ENCODE measurements at regions not wholly inside any gene's neighbourhood (a gene's known extent, or its start where the extent isn't known, plus 50 kb on each side); places are given as distances from the start of the nearest gene placed in this dataset.

GRCh38 chr18:70674896-70675295, 386.1 kb downstream of the SOCS6 start:
- no peak for TF ChIP-seq POLR2A (IDR thresholded peaks at IDR 0.05)
- TF ChIP-seq, protein P1, sequence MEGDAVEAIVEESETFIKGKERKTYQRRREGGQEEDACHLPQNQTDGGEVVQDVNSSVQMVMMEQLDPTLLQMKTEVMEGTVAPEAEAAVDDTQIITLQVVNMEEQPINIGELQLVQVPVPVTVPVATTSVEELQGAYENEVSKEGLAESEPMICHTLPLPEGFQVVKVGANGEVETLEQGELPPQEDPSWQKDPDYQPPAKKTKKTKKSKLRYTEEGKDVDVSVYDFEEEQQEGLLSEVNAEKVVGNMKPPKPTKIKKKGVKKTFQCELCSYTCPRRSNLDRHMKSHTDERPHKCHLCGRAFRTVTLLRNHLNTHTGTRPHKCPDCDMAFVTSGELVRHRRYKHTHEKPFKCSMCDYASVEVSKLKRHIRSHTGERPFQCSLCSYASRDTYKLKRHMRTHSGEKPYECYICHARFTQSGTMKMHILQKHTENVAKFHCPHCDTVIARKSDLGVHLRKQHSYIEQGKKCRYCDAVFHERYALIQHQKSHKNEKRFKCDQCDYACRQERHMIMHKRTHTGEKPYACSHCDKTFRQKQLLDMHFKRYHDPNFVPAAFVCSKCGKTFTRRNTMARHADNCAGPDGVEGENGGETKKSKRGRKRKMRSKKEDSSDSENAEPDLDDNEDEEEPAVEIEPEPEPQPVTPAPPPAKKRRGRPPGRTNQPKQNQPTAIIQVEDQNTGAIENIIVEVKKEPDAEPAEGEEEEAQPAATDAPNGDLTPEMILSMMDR (IDR thresholded peaks at IDR 0.05), result no peak
